ENCODE measurements at regions not wholly inside any gene's neighbourhood (a gene's known extent, or its start where the extent isn't known, plus 50 kb on each side); places are given as distances from the start of the nearest gene placed in this dataset.

GRCh38 chr17:410543-411401 lies 58.2 kb upstream of the RPH3AL start (continued):
- TF ChIP-seq ZNF232 (CRISPR knock-in tag; IDR thresholded peaks at IDR 0.05) (no peak), CBFA2T3 (IDR thresholded peaks at IDR 0.05) (0 out of 2 replicates have a peak, but pooled peaks have one; percentile 8), RAD21 (CRISPR knock-in tag; conservative IDR thresholded peaks at IDR 0.05 in 1 of 2, IDR thresholded peaks at IDR 0.05 in 1 of 2) (peak in 1 of 2 experiments; percentile 57; a peak in 2 of 4 replicates), NR2C2 (CRISPR knock-in tag; IDR thresholded peaks at IDR 0.05) (no peak), NR2C2 (tag; IDR thresholded peaks at IDR 0.05) (peak; percentile 2; the same call in 1 of the 2 replicates), PRDM10 (IDR thresholded peaks at IDR 0.05; ENCODE audit: partially characterized antibody) (no peak), PHB2 (IDR thresholded peaks at IDR 0.05; ENCODE audit: low read depth) (no peak), MCM2 (IDR thresholded peaks at IDR 0.05; ENCODE audit: low read depth) (no peak), GABPB1 (CRISPR knock-in tag; IDR thresholded peaks at IDR 0.05) (no peak), CREM (IDR thresholded peaks at IDR 0.05; ENCODE audit: low read depth) (0 out of 2 replicates have a peak, but pooled peaks have one; percentile 22), ZNF655 (CRISPR knock-in tag; IDR thresholded peaks at IDR 0.05) (no peak), HDAC1 (IDR thresholded peaks at IDR 0.05) (0 out of 4 replicates have a peak, but pooled peaks of 1 of the 2 experiments have one; percentile 6), ZBTB2 (IDR thresholded peaks at IDR 0.05) (no peak), ELF1 (tag; IDR thresholded peaks at IDR 0.05) (no peak), POLR2AphosphoS5 (IDR thresholded peaks at IDR 0.05; ENCODE audit: control insufficient read depth, insufficient read depth, low read depth, low read length) (no peak), VEZF1 (CRISPR knock-in tag; IDR thresholded peaks at IDR 0.05) (peak; percentile 12; the same call in 1 of the 2 replicates), ZFX (CRISPR knock-in tag; IDR thresholded peaks at IDR 0.05) (peak; percentile 34; the same call in 1 of the 2 replicates), SREBF2 (CRISPR knock-in tag; IDR thresholded peaks at IDR 0.05) (no peak), ARHGAP35 (IDR thresholded peaks at IDR 0.05; ENCODE audit: partially characterized antibody) (no peak)

Measured in K562 (cell line).